DMS114 treated with DMSO at 0.1 percent for 48 hours (cell line): ENCODE measurements at regions not wholly inside any gene's neighbourhood (a gene's known extent, or its start where the extent isn't known, plus 50 kb on each side); places are given as distances from the start of the nearest gene placed in this dataset.
"Not testable (repeated sequence)": the region's sequence is repeated elsewhere in the genome, so short reads cannot be mapped to it uniquely, and the experiment has no call there.

ENCODE experiments used
- DNase-seq: peaks from one replicate; lab custom pipeline; 2025; ENCODE audit not compliant: unreplicated experiment; lab: John Stamatoyannopoulos, UW

DNA sequence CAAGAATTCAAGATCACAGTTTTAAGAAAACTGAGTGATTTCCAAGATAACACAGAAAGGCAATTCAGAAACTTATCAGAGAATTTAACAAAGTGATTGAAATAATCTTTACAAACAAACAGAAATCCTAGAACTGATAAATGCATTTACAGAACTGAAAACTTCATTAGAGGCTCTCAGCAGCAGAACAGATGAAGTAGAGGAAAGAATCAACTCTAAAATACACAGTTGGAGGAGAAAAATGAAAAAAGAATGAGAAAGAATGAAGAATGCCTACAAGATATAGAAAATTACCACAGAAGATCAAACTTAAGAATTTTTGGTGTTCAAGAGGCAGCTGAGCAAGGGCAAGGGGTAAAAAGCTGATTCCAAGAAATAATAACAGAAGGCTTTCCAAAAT lies 168.8 kb downstream of the POLR2M start:
- no peak for DNase-seq

DNA sequence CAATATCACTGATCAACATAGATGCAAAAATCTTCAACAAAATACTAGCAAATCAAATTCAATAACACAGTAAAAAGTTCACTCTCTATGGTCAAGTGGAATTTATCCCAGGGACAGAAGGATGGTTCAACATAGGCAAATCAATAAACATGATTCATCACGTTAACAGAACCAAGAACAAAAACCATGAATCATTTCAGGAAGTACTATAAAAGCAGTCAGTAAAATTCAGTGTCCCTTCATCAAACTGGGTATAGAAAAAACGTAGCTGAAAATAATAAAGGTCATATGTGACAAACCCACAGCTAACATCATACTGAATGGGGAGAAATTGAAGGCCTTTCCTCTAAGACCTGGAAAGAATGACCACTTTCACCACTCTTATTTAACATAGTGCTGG lies 172.1 kb downstream of the POLR2M start:
- DNase-seq: no peak

DNA sequence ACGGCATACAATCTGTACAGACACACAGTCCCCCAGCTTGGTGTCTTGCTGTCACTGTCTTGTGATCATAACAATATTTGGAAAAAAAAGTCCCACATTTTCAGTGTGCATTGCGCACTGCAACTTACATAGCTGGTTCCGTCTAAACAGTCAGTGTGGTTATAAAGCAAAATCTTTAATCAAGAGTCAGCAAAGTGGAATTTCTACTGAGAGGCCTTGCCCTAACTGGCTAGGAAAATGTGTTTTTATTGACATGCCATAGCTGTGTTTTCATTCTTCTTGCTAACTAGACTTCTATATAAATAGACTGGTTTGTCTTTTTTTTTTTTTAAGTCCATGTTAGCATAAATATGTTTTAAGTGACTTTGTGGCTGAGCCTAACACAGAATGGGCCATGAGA lies 174.8 kb downstream of the POLR2M start:
- DNase-seq: no peak

DNA sequence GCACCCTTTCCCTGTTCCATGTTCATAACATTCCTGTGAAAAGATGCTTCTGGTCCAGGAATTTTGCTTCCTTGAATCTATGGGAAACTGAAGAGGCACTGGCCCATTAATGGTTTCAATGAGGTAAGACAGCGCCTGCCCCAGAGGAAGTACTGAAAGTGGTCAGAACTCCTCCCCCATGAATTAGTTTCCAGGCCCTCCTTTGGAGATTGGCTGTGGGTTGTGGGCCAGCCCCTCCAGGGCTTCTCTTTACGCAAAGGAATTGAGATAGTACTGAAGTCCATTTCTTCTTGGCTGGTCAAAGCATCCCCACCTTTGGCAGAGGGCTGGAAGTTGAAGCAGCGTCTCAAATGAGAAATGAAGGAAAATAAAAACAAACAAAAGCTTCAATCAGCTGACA lies 175.5 kb downstream of the POLR2M start:
- DNase-seq: no peak

DNA sequence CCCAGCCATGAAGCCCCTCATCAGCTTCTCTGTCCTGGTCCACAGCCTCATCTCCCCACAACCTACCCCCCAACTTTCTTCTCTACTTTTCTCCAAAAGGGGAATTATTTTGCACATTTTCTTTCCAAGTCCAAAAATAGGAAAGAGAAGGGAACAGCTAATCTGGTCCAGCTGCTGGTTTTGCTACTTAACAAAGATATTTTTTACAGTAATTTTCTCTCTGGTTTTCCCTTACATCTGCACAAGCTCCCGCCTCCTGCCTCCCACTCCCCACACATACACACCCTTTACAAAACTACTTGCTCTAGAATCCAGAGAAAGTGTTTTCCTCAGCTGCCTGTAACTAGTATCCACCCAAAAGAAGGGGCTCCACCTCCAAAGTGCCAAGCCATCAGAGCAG lies 177.2 kb downstream of the POLR2M start:
- DNase-seq: no peak

DNA sequence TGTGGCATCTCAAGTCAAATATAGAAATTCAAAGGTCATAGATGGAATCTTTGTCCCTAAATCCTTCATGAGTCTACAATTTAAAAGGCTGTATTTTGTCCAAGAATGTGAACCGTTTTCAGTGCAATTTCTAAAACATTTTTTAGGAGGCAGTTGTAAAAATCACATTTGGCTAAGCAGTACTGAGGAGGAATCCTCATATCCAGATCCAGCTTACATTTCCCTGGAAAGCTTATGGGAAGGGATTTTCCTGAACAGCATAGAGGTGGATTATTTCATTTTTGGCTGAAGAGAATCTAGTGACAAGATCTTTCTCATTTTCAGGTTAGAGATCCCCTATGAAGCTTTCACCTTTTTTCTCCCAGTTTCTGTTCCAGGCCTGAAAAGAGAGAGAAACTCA lies 178.4 kb downstream of the POLR2M start:
- DNase-seq: no peak

DNA sequence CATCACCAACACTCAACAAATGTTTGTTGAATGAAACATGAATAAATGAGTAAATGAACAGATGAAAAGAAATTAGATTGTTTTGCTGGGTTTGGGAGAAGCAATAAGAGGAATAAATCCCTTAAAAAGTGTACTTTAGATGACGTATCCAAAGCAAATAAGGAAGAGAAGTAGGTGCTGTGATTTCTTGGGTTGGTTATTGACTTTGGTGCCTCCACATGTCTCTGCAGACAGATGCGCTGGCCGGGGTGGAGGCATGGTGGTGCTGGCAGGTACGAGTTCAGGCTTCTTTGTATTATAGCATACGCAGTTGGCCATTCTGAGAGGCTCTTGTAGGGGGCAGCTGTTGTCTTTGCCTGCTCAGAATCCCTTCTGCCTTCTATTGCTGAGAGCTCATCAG lies 178.9 kb downstream of the POLR2M start:
- no peak for DNase-seq

DNA sequence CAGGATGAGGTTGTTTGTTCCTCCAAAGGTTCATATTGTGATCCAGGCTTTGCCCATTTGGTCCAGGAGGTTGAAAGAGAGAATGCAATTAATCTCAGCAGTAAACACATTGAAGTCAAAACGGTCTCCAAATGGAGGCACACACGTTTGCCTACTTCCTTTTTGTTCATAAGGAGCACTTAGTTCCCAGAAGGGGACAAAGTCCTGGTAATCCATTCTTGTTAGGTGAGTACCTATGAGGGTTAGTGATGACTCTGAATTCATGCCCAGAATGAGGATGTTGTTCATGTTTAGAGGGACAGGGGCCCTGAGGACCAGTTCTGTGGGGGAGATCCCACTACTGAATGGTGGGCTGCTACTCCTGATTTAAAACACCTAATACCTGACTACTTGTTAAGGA lies 177.7 kb downstream of the ALDH1A2 start:
- no peak for DNase-seq

DNA sequence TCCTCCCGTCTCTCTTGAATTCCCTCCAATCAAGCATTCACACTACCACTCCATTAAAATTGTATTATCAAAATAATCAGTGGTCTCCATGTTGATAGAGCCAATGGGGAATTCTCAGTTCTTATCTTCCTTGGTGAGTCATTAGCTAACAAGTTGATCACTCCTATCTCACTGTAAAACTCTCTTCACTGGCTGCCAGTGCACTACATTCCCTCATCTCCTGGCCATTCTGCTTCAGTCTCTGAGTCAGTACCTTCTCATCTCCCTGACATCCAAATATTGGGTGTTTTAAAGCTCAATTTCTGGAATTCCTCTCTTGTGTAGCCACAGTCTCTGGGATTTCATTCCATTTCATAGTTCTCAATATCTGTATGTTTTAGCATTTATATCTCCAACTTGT lies 175.2 kb downstream of the ALDH1A2 start:
- DNase-seq: no peak

DNA sequence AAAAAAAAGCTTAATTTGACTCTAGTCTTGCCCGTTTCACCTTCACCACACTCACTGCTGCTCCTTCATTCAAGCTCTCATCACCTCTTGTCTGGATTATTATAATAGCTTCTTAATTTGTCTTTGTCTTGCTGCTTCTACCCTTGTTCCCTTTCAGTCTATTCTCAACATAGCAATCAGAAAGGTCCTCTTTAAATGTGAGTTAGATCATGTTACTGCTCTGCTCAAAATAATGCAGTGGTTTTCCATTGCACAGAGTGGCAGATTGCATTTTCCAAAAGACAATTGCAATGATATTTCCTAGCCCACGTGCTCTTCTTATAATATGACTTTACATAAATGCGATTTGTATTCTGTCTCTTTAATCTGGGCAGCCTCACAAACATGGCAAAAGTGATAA lies 174.6 kb downstream of the ALDH1A2 start:
- DNase-seq: no peak

DNA sequence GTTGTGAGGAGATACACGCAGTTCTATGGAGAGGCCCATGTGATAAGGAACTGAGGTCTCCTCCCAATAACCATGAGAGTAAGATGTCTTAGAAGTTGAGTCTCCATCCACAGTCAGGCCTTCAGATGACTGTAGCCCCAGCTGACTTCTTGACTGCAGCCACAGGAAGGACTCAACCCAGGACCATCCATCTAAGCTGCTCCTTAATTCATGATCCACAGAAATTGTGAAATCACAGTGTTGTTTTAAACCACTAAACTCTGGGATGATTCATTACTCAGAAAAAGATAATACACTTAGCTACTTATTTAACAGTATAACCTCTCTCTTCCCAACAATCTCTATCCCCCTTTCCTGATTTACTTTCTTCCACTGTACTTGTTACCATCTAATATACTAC lies 173.3 kb downstream of the ALDH1A2 start:
- DNase-seq: no peak

DNA sequence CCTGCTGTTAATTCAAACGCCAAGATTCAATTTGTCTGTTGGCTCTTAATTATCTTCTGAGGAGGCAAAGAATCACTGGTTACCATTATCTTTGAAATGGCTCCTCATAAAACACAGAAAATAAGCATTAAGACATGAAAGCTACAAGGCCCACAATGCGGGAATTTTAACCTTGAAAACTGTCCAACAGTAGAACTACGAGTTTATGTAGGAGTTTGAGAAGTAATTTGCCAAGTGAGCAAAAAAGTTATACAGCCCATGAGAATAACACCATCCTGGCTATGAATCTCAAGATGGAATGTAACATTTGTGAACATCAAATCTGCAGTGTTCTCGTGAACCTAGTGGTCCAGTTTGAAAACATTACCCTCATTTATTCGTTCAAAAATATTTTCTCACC lies 172.5 kb downstream of the ALDH1A2 start:
- DNase-seq: no peak

DNA sequence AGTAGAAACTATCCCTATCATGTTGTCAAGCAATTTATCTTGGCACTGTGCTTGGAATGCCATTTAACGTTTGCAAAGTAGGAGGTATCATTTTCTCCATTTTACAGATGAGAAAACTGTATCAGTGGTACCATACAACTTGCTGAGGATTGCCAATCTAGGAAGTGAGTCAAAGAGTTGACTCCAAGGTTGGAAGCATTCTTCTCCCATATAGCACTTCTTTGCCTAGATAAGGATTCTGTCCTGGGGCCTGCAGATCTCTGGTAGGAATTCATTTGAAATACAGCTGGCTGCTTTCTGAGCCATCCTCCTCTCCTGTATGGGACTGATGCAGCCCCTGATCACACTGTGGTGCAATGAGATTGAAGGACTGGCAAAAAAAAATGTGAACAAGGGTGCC lies 170.2 kb downstream of the ALDH1A2 start:
- DNase-seq: no peak

DNA sequence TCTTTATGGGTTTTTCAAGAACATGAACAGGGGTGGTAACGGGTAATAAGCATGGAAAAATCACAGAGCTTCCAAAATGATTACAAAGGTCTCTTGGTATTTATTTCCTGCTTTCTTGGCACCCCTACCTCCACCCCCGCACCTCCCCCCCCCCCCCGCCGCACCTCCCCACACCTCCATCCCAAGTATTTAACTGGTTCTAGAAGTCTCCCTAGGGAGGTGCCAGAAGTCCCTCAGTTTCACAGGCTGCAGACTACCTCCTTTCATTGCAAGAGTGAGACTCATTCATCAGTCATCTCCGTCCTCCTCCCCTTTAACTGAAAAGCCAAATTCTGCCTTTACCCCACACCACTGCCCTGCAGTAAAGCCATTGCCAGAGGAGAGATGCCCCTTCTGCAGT lies 169.4 kb downstream of the ALDH1A2 start:
- DNase-seq: no peak

DNA sequence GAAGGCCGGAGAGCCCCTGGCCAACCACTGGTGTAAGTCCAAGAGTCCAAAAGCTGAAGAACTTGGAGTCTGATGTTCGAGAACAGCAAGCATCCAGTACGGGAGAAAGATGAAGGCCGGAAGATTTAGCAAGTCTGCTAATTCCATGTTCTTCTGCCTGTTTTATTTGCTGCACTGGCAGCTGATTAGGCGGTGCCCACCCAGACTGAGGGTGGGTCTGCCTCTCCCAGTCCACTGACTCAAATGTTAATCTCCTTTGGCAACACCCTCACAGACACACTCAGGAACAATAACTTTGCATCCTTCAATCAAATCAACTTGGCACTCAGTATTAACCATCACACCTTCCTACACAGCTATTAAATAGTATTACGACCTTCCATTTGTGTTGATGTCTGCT lies 168.6 kb downstream of the ALDH1A2 start:
- DNase-seq: not testable (repeated sequence)

DNA sequence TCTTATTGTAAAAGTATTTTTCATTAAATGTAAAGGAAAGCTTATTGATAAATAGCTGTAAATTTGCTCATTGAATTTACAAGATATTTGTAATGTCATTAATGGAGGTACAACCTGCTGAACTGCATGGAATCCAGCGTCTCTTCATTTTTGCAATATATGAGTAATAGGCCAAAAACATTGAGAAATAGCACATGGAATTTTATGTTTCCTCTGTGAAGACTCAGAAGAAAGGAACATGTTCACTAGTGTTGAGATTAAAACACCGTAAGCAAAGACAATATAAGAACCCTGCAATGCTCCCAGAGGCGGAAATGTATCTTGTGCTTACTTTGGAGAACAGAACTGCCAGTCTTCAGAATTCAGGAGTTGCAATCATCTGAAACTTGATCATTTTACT lies 167.6 kb downstream of the ALDH1A2 start:
- no peak for DNase-seq

DNA sequence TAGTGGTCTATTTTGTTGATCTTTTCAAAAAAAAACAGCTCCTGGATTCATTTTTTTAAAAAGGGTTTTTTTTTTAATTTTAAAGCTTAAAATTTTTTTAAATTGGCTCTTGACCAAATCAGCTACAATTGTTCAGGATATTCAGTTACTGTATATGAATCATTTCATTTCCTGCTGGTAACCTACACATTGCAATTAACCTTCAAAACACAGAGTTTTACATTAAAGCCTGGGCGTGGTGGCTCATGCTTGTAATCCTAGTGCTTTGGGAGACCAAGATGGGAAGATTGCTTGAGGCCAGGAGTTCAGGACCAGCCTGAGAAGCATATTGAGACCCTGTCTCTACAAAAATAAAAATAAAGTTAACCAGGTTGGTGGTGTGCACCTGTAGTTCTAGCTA lies 163.4 kb downstream of the ALDH1A2 start:
- DNase-seq: no peak
